H9 (cell line): ENCODE measurements at regions not wholly inside any gene's neighbourhood (a gene's known extent, or its start where the extent isn't known, plus 50 kb on each side); places are given as distances from the start of the nearest gene placed in this dataset.
"Not testable (repeated sequence)": the region's sequence is repeated elsewhere in the genome, so short reads cannot be mapped to it uniquely, and the experiment has no call there.

Experiments used
- DNase-seq: peaks from one replicate; pipeline ENCODE4 v3.0.0-alpha.2; 2017
- H2AFZ ChIP-seq: one replicate; pipeline ENCODE4 v1.6.1; 2013; ENCODE audit warnings: mild to moderate bottlenecking, low read length, control low read depth, moderate library complexity
- H2AK5ac ChIP-seq: 2 replicates; pipeline ENCODE4 v1.6.1; 2013; ENCODE audit warnings: low read length, control low read depth, mixed read lengths; ENCODE audit not compliant: insufficient read length
- H2BK120ac ChIP-seq: one replicate; pipeline ENCODE4 v1.6.1; 2013; ENCODE audit warnings: low read depth, mild to moderate bottlenecking, low read length, control low read depth, inconsistent platforms; ENCODE audit not compliant: poor library complexity, severe bottlenecking
- H2BK12ac ChIP-seq: 2 replicates; pipeline ENCODE4 v1.6.1; 2013; ENCODE audit warnings: low read length, control low read depth, mixed read lengths, low read depth; ENCODE audit not compliant: insufficient read length
- H2BK15ac ChIP-seq: 2 replicates; pipeline ENCODE4 v1.6.1; 2013; ENCODE audit warnings: low read depth, low read length, control low read depth
- H2BK20ac ChIP-seq: one replicate; pipeline ENCODE4 v1.6.1; 2013; ENCODE audit warnings: low read depth, mild to moderate bottlenecking, low read length, control low read depth, inconsistent platforms; ENCODE audit not compliant: poor library complexity, severe bottlenecking
- H2BK5ac ChIP-seq: 2 replicates; pipeline ENCODE4 v1.6.1; 2013; ENCODE audit warnings: low read length, control low read depth, mixed read lengths; ENCODE audit not compliant: insufficient read length
- H3K14ac ChIP-seq: 2 replicates; pipeline ENCODE4 v1.6.1; 2013; ENCODE audit warnings: low read length, control low read depth; ENCODE audit not compliant: insufficient read depth
- H3K18ac ChIP-seq: 2 replicates; pipeline ENCODE4 v1.6.1; 2013; ENCODE audit warnings: low read depth, mild to moderate bottlenecking, mixed read lengths, low read length, control low read depth; ENCODE audit not compliant: insufficient read length
- H3K23ac ChIP-seq: 2 replicates; pipeline ENCODE4 v1.6.1; 2013; ENCODE audit warnings: low read length, control low read depth, mixed read lengths, low read depth; ENCODE audit not compliant: insufficient read length
- H3K23me2 ChIP-seq: 2 replicates; pipeline ENCODE4 v1.6.1; 2013; ENCODE audit warnings: low read depth, mild to moderate bottlenecking, mixed read lengths, low read length, control low read depth; ENCODE audit not compliant: insufficient read length, poor library complexity, severe bottlenecking
- H3K27ac ChIP-seq: 2 replicates; pipeline ENCODE4 v1.5.1; 2013; ENCODE audit warnings: low read length, control low read depth, mixed read lengths, low read depth; ENCODE audit not compliant: insufficient read length
- H3K27me3 ChIP-seq: 2 replicates; pipeline ENCODE4 v1.6.1; 2013; ENCODE audit warnings: low read length, control low read depth, inconsistent platforms; ENCODE audit not compliant: insufficient read depth
- H3K4ac ChIP-seq: 2 replicates; pipeline ENCODE4 v1.6.1; 2013; ENCODE audit warnings: low read depth, mild to moderate bottlenecking, control low read depth, inconsistent platforms, low read length, moderate library complexity
- H3K4me1 ChIP-seq: 2 replicates; pipeline ENCODE4 v1.6.1; 2013; ENCODE audit warnings: low read length, control low read depth, inconsistent platforms; ENCODE audit not compliant: insufficient read depth
- H3K4me2 ChIP-seq: 2 replicates; pipeline ENCODE4 v1.6.1; 2013; ENCODE audit warnings: low read length, control low read depth, mixed read lengths; ENCODE audit not compliant: insufficient read length, insufficient read depth
- H3K56ac ChIP-seq: 2 replicates; pipeline ENCODE4 v1.6.1; 2013; ENCODE audit warnings: low read depth, mild to moderate bottlenecking, mixed read lengths, low read length, control low read depth; ENCODE audit not compliant: insufficient read length
- H3K79me1 ChIP-seq: 2 replicates; pipeline ENCODE4 v1.6.1; 2013; ENCODE audit warnings: low read depth, mild to moderate bottlenecking, moderate library complexity, low read length, control low read depth, inconsistent platforms; ENCODE audit not compliant: insufficient read depth, poor library complexity, severe bottlenecking
- H3K79me2 ChIP-seq: 2 replicates; pipeline ENCODE4 v1.6.1; 2013; ENCODE audit warnings: low read length, control low read depth, inconsistent platforms; ENCODE audit not compliant: insufficient read depth
- H3K9ac ChIP-seq: 2 replicates; pipeline ENCODE4 v1.6.1; 2013; ENCODE audit warnings: low read length, control low read depth, mixed read lengths; ENCODE audit not compliant: insufficient read length; ENCODE audit errors: extremely low read depth
- H3K9me3 ChIP-seq: one replicate; pipeline ENCODE4 v1.6.1; 2013; ENCODE audit warnings: low read depth, low read length, inconsistent platforms; ENCODE audit not compliant: control insufficient read depth
- H3T11ph ChIP-seq: one replicate; pipeline ENCODE4 v1.6.1; 2013; ENCODE audit warnings: mild to moderate bottlenecking, low read length, control low read depth, inconsistent platforms
- H4K20me1 ChIP-seq: one replicate; pipeline ENCODE4 v1.6.1; 2013; ENCODE audit not compliant: control insufficient read depth, insufficient read length, insufficient read depth
- H4K5ac ChIP-seq: 2 replicates; pipeline ENCODE4 v1.6.1; 2013; ENCODE audit warnings: low read depth, mild to moderate bottlenecking, mixed read lengths, low read length, control low read depth; ENCODE audit not compliant: insufficient read length
- H4K8ac ChIP-seq: replicated peaks from 2 replicates; pipeline ENCODE4 v1.6.1; 2013; ENCODE audit warnings: low read length, control low read depth, mixed read lengths, low read depth; ENCODE audit not compliant: insufficient read length
- H4K91ac ChIP-seq: 2 replicates; pipeline ENCODE4 v1.6.1; 2013; ENCODE audit warnings: low read depth, mild to moderate bottlenecking, moderate library complexity, mixed read lengths, low read length, control low read depth; ENCODE audit not compliant: insufficient read length
- H3K27ac Mint-ChIP-seq, 3 experiments: 2 replicates in 2 of 3; 3 replicates in 1 of 3; pipeline ENCODE4 v1.8.0; 2020 to 2021; ENCODE audit warnings: mixed read lengths in 3 of 3, mild to moderate bottlenecking in 1 of 3, moderate library complexity in 1 of 3
- H3K27me3 Mint-ChIP-seq: 2 replicates; pipeline ENCODE4 v1.8.0; 2021; ENCODE audit warnings: low read depth, mild to moderate bottlenecking, moderate library complexity, mixed read lengths
- H3K36me3 Mint-ChIP-seq, 3 experiments: 2 replicates in 2 of 3; 3 replicates in 1 of 3; pipeline ENCODE4 v1.8.0; 2020 to 2021; ENCODE audit warnings: low read depth in 3 of 3, mixed read lengths in 3 of 3; ENCODE audit not compliant: insufficient read depth in 1 of 3
- H3K4me1 Mint-ChIP-seq, 2 experiments: 2 replicates each; pipeline ENCODE4 v1.8.0; 2020; ENCODE audit warnings: mixed read lengths in 2 of 2
- H3K4me3 Mint-ChIP-seq, 2 experiments: 2 replicates in 1 of 2; 3 replicates in 1 of 2; pipeline ENCODE4 v1.8.0; 2020 to 2021; ENCODE audit warnings: mild to moderate bottlenecking in 2 of 2, mixed read lengths in 2 of 2, moderate library complexity in 1 of 2
- H3K9me3 Mint-ChIP-seq, 2 experiments: 2 replicates in 1 of 2; 3 replicates in 1 of 2; pipeline ENCODE4 v1.8.0; 2020; ENCODE audit warnings: mild to moderate bottlenecking in 2 of 2, mixed read lengths in 2 of 2, moderate library complexity in 1 of 2
- WGBS: extraction: QIAGEN DNeasy Blood & Tissue Kit; methylation state at CpG from one replicate; pipeline ENCODE4 v1.1.7; 2013; ENCODE audit warnings: missing lambda C conversion rate, low lambda C conversion rate, mixed read lengths; ENCODE audit not compliant: insufficient read length; ENCODE audit errors: extremely low coverage; 5-methylcytosine and 5-hydroxymethylcytosine counted together

DNA sequence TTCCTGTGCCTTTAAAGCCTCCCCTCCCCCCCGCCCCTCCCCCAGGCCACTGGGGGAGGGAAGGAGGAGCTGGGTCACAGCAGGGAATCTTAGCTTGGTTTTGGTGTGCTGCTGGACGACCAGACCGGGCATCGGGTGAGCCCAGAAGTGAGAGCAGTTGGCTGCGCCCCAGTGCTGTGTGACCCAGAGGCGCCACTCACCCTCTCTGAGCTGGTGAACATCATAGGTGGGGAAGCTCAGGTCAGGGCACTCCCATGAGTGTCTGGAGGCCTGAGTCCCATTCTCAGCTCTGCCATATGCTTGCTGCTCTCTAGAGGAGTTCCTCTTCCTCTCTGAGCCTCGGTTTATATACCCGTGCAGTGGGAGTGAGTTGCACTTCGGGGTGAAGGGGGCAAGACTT, 3077.5 kb downstream of the RPIA start:
- H3K79me2 ChIP-seq, H2BK5ac ChIP-seq, H3K23ac ChIP-seq, H3K27ac Mint-ChIP-seq, H3K36me3 Mint-ChIP-seq, H3K9ac ChIP-seq, H3K18ac ChIP-seq, H3K27ac ChIP-seq, H3K23me2 ChIP-seq, H3K4me2 ChIP-seq, H3K79me1 ChIP-seq, H3K4me3 Mint-ChIP-seq, H4K91ac ChIP-seq, H3K4ac ChIP-seq, H2BK20ac ChIP-seq, H2BK15ac ChIP-seq, DNase-seq, H3K27me3 Mint-ChIP-seq, H4K8ac ChIP-seq, H4K5ac ChIP-seq, H3K4me1 Mint-ChIP-seq, H2BK120ac ChIP-seq, H3T11ph ChIP-seq, H3K14ac ChIP-seq, H3K9me3 ChIP-seq, H3K56ac ChIP-seq, H2AK5ac ChIP-seq, H3K4me1 ChIP-seq, H2AFZ ChIP-seq, H2BK12ac ChIP-seq, H4K20me1 ChIP-seq, H3K27me3 ChIP-seq: not testable (repeated sequence)
- WGBS, result no CpG with 5 or more reads among the region's 9 CpGs
- H3K9me3 Mint-ChIP-seq, result peaks cover 38 to 56% of the 10 kb centered on the region in 2 experiments

DNA sequence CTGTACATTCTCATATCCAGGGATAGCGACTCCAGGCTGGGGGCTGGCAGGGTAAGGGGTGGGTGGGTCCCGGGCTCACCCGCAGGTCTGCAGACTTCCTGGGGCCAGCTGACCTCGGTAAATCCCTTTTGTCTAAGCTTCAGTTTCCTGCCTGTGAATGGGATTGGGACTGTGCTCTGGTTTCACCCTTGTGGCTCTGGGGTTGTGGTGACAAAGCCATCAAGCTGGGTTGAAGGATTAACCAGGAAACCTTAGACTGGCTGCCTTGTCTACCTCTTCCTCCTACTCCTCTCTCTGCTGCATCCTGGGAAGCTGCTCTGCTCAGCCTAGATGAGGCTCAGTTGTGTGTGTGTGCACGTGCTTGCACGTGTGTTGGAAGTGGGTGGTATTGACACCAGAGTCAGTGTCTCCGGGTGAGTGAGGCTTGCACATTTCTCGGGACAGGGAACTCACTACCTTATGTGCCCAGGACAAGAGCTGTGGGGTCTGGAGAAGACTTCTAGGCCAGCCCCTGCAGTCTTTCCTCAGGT, 3078.6 kb downstream of the RPIA start:
- not testable (repeated sequence) for H2BK120ac ChIP-seq, H3K14ac ChIP-seq, H3K9me3 ChIP-seq, H4K20me1 ChIP-seq, H3K4me2 ChIP-seq, H3K79me2 ChIP-seq, H3K9ac ChIP-seq, H2BK12ac ChIP-seq, DNase-seq, H3K23ac ChIP-seq, H3K4me1 Mint-ChIP-seq, H3K79me1 ChIP-seq, H3K4ac ChIP-seq, H2AK5ac ChIP-seq, H4K5ac ChIP-seq, H3K4me1 ChIP-seq, H4K91ac ChIP-seq, H2BK5ac ChIP-seq, H3K27me3 Mint-ChIP-seq, H3K56ac ChIP-seq, H2AFZ ChIP-seq, H3K4me3 Mint-ChIP-seq, H2BK20ac ChIP-seq, H3K23me2 ChIP-seq, H3K27ac Mint-ChIP-seq, H3T11ph ChIP-seq, H3K27me3 ChIP-seq, H3K18ac ChIP-seq, H4K8ac ChIP-seq, H2BK15ac ChIP-seq, H3K27ac ChIP-seq, H3K36me3 Mint-ChIP-seq
- WGBS, result no CpG with 5 or more reads among the region's 8 CpGs
- peaks cover 34 to 55% of the 10 kb centered on the region in 2 experiments for H3K9me3 Mint-ChIP-seq
